SK-N-SH (cell line): ENCODE measurements at regions not wholly inside any gene's neighbourhood (a gene's known extent, or its start where the extent isn't known, plus 50 kb on each side); places are given as distances from the start of the nearest gene placed in this dataset.
A peak's percentile ranks its signal among the peaks of the same experiment; 100 is the strongest.

Experiments used
- CTCF ChIA-PET: fragments of 300-600, 350-600 bp; formaldehyde crosslinking; extraction: SDS; loops from one replicate; lab custom pipeline; 2021; lab: Yijun Ruan, JAX
- POLR2A ChIA-PET: fragments of 350-600 bp; sonication (Branson Sonifier 250); formaldehyde crosslinking; extraction: SDS; loops from one replicate; lab custom pipeline; 2020; ENCODE audit warnings: antibody characterized with exemption, inconsistent platforms; lab: Yijun Ruan, JAX
- DNase-seq: peaks from one replicate; pipeline ENCODE4 v3.0.0; 2012
- H2AFZ ChIP-seq: fragments of 200-600 bp; sonication (generic); 2 replicates; pipeline ENCODE4 v1.8.1; 2016; ENCODE audit warnings: antibody characterized with exemption, mild to moderate bottlenecking, low read depth
- H3F3A ChIP-seq: fragments of 200-600 bp; sonication (generic); replicated peaks from 2 replicates; pipeline ENCODE3; 2016; ENCODE audit warnings: antibody characterized with exemption, mild to moderate bottlenecking; ENCODE audit not compliant: insufficient read depth
- H3K27ac ChIP-seq, 2 experiments: fragments of 200-500 bp in 1 of 2; fragments of 200-600 bp in 1 of 2; sonication (Bioruptor generic) in 1 of 2; sonication (generic), shearing (Covaris generic) in 1 of 2; 2 replicates each; pipeline versions ENCODE4 v1.5.1 to v1.6.1; 2014 to 2016; ENCODE audit warnings: low read depth in 2 of 2, inconsistent platforms in 1 of 2, low read length in 1 of 2, mild to moderate bottlenecking in 1 of 2, mixed read lengths in 1 of 2
- H3K27me3 ChIP-seq: fragments of 200-600 bp; sonication (generic), shearing (Covaris generic); 2 replicates; pipeline ENCODE4 v1.6.1; 2016; ENCODE audit warnings: mixed run types; ENCODE audit not compliant: insufficient read depth
- H3K36me3 ChIP-seq, 2 experiments: fragments of 200-500 bp in 1 of 2; fragments of 200-600 bp in 1 of 2; sonication (Bioruptor generic) in 1 of 2; sonication (generic) in 1 of 2; replicated peaks in 1 of 2; 2 replicates each; pipeline versions ENCODE3 to v1.5.1; 2014 to 2016; ENCODE audit warnings: low read length in 1 of 2, mild to moderate bottlenecking in 1 of 2; ENCODE audit not compliant: insufficient read depth in 2 of 2, control insufficient read depth in 1 of 2
- H3K4me1 ChIP-seq, 2 experiments: fragments of 200-500 bp in 1 of 2; fragments of 200-600 bp in 1 of 2; sonication (Bioruptor generic) in 1 of 2; sonication (generic), shearing (Covaris generic) in 1 of 2; 2 replicates each; pipeline versions ENCODE4 v1.5.1 to v1.6.1; 2014 to 2016; ENCODE audit warnings: low read depth in 1 of 2, low read length in 1 of 2, mixed run types in 1 of 2; ENCODE audit not compliant: insufficient read depth in 2 of 2, control insufficient read depth in 1 of 2
- H3K4me2 ChIP-seq: fragments of 200-600 bp; sonication (generic), shearing (Covaris generic); 2 replicates; pipeline ENCODE4 v1.6.1; 2017; ENCODE audit warnings: mixed run types
- H3K4me3 ChIP-seq, 2 experiments: fragments of 200-500 bp in 1 of 2; fragments of 200-600 bp in 1 of 2; sonication (Bioruptor generic) in 1 of 2; sonication (generic), shearing (Covaris generic) in 1 of 2; 2 replicates each; pipeline versions ENCODE4 v1.5.1 to v1.8.1; 2014 to 2016; ENCODE audit warnings: low read depth in 2 of 2, inconsistent platforms in 1 of 2, low read length in 1 of 2, mild to moderate bottlenecking in 1 of 2, mixed read lengths in 1 of 2, moderate library complexity in 1 of 2
- H3K79me2 ChIP-seq: fragments of 200-600 bp; sonication (generic); 2 replicates; pipeline ENCODE4 v1.8.1; 2017; ENCODE audit warnings: mild to moderate bottlenecking; ENCODE audit not compliant: insufficient read depth
- H3K9ac ChIP-seq: fragments of 200-600 bp; sonication (generic); 2 replicates; pipeline ENCODE4 v1.6.1; 2017; ENCODE audit warnings: mixed run types
- H3K9me2 ChIP-seq: fragments of 200-600 bp; sonication (generic); 2 replicates; pipeline ENCODE4 v1.6.1; 2017; ENCODE audit warnings: mixed run types
- H3K9me3 ChIP-seq: fragments of 200-600 bp; sonication (generic); 2 replicates; pipeline ENCODE4 v1.6.1; 2017; ENCODE audit warnings: mixed run types, mild to moderate bottlenecking, moderate library complexity
- H4K20me1 ChIP-seq: fragments of 200-600 bp; sonication (generic); 2 replicates; pipeline ENCODE4 v1.6.1; 2017; ENCODE audit warnings: mild to moderate bottlenecking, mixed run types; ENCODE audit not compliant: insufficient read depth
- CTCF ChIP-seq: fragments of 200-600 bp; sonication (generic); IDR thresholded peaks from 2 replicates; pipeline ENCODE4 v1.6.1; 2017; ENCODE audit warnings: antibody characterized with exemption, mild to moderate bottlenecking, moderate library complexity
- EP300 ChIP-seq, 2 experiments: IDR thresholded peaks; 2 replicates each; pipeline versions ENCODE4 v1.4.0 to v1.6.1; 2012; ENCODE audit warnings: borderline replicate concordance in 1 of 2, low read depth in 1 of 2, low read length in 1 of 2
- FOSL2 ChIP-seq: IDR thresholded peaks from 2 replicates; pipeline ENCODE4 v1.4.0; 2012; ENCODE audit warnings: low read depth, mild to moderate bottlenecking, moderate library complexity, borderline replicate concordance
- FOXJ3 ChIP-seq: sonication (generic); formaldehyde crosslinking; IDR thresholded peaks from 2 replicates; pipeline ENCODE4 v1.5.1; 2020; ENCODE audit warnings: mild to moderate bottlenecking, missing genetic modification reagents
- JUND ChIP-seq: IDR thresholded peaks from 2 replicates; pipeline ENCODE4 v1.4.0; 2012
- MEF2A ChIP-seq: IDR thresholded peaks from 2 replicates; pipeline ENCODE4 v1.4.0; 2012; ENCODE audit warnings: low read depth, borderline replicate concordance
- NFIC ChIP-seq: IDR thresholded peaks from 2 replicates; pipeline ENCODE4 v1.4.0; 2012; ENCODE audit warnings: borderline replicate concordance
- NRF1 ChIP-seq: IDR thresholded peaks from 2 replicates; pipeline ENCODE4 v1.6.1; 2012; ENCODE audit warnings: low read depth, mild to moderate bottlenecking, low read length
- RAD21 ChIP-seq: IDR thresholded peaks from 2 replicates; pipeline ENCODE4 v1.6.1; 2012; ENCODE audit warnings: mild to moderate bottlenecking, low read length
- RCOR1 ChIP-seq: fragments of 150-350 bp; IDR thresholded peaks from 2 replicates; pipeline ENCODE4 v1.6.1; 2017; ENCODE audit warnings: antibody characterized with exemption, low read length
- TCF12 ChIP-seq: IDR thresholded peaks from 2 replicates; pipeline ENCODE4 v1.4.0; 2012
- TEAD4 ChIP-seq: IDR thresholded peaks from 2 replicates; pipeline ENCODE4 v1.4.0; 2012; ENCODE audit warnings: mild to moderate bottlenecking, borderline replicate concordance; ENCODE audit not compliant: insufficient read depth
- ZBTB33 ChIP-seq: IDR thresholded peaks from 2 replicates; pipeline ENCODE4 v1.4.0; 2012; ENCODE audit warnings: low read depth, borderline replicate concordance
- WGBS: methylation state at CpG from one replicate; pipeline ENCODE4 v1.1.6; 2017; ENCODE audit warnings: low lambda C conversion rate; 5-methylcytosine and 5-hydroxymethylcytosine counted together
- TF ChIP-seq, protein P1 (sequence below): IDR thresholded peaks from 2 replicates; pipeline ENCODE4; 2012

GRCh38 chr6:81865712-81866111 lies 113.2 kb upstream of the TENT5A start:
- Histone ChIP-seq H3K36me3 (no peaks in the 10 kb centered on the region), H3K9me3 (no peaks in the 10 kb centered on the region), H3K27ac (peak overlapping the region in 1 of 2 experiments; percentile 68; a peak in 2 of 4 replicates), H3K4me3 (no peak overlapping the region), H3K9ac (no peak overlapping the region), H4K20me1 (no peaks in the 10 kb centered on the region), H3K9me2 (no peaks in the 10 kb centered on the region)
- WGBS: 54% methylated on average over 3 of the region's 3 CpGs
- TF ChIP-seq JUND (peak; percentile 82), NFIC (no peak), CTCF (no peak), TCF12 (peak; percentile 46; the same call in 1 of the 2 replicates), TEAD4 (no peak), ZBTB33 (no peak), NRF1 (no peak), RAD21 (no peak), RCOR1 (no peak), EP300 (IDR thresholded peaks at IDR 0.05; ENCODE audit: borderline replicate concordance in 1 of 2, low read depth in 1 of 2, low read length in 1 of 2) (no peak), FOSL2 (peak; percentile 54; the same call in 1 of the 2 replicates), FOXJ3 (CRISPR knock-in tag) (no peak)
- TF ChIP-seq, protein P1, sequence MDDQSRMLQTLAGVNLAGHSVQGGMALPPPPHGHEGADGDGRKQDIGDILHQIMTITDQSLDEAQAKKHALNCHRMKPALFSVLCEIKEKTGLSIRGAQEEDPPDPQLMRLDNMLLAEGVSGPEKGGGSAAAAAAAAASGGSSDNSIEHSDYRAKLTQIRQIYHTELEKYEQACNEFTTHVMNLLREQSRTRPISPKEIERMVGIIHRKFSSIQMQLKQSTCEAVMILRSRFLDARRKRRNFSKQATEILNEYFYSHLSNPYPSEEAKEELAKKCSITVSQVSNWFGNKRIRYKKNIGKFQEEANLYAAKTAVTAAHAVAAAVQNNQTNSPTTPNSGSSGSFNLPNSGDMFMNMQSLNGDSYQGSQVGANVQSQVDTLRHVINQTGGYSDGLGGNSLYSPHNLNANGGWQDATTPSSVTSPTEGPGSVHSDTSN: peak; percentile 77
- TF ChIP-seq, all 33 proteins: peak for 4
- DNase-seq: no peak
- peaks cover 0 to 4% of the 10 kb centered on the region in 2 experiments; a peak in 2 of 4 replicates for H3K4me1 ChIP-seq
- peaks cover 16% of the 10 kb centered on the region for H3F3A ChIP-seq
- H3K27me3 ChIP-seq: no peaks in the 10 kb centered on the region
- H3K79me2 ChIP-seq: no peaks in the 10 kb centered on the region
- peak overlapping the region; percentile 60 for H3K4me2 ChIP-seq
- CTCF ChIA-PET: no interaction called here
- POLR2A ChIA-PET: no interaction called here
- no peak overlapping the region for H2AFZ ChIP-seq

DNA sequence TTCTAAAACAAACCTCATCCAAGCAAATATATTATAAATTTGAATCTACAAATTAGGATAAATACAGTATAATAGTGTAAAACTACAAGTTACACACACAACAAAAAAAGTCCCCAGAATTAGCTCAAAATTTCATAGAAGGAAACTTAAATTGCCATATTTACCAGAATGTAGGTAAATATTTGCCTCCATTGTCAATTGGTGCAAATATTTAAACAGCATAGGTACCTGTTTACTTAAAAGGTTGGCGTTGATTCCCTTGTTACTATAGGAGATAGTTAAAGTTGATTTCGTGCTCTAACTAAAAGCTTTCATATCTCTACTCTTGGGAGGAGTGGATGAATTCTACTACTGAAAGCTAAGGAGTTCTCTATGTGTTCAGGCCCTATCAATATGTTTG lies 111.6 kb upstream of the TENT5A start:
- no peaks in the 10 kb centered on the region for H3K27me3 ChIP-seq
- H3F3A ChIP-seq: peaks cover 23% of the 10 kb centered on the region
- TF ChIP-seq MEF2A: no peak
- no peak overlapping the region for H3K4me2 ChIP-seq
- H4K20me1 ChIP-seq: no peaks in the 10 kb centered on the region
- H3K4me3 ChIP-seq: no peak overlapping the region
- no peaks in the 10 kb centered on the region for H3K36me3 ChIP-seq
- no peaks in the 10 kb centered on the region for H3K9me3 ChIP-seq
- no peaks in the 10 kb centered on the region for H3K9me2 ChIP-seq
- no peak overlapping the region for H2AFZ ChIP-seq
- ChIA-PET CTCF (interaction anchor here (0.6 kb wide), 1 partner anchor 124 kb away, joined by 3 read pairs; no protein-coding TSS in a partner anchor), POLR2A (no interaction called here)
- DNase-seq: no peak
- H3K4me1 ChIP-seq: peaks cover 0 to 4% of the 10 kb centered on the region in 2 experiments; a peak in 2 of 4 replicates
- no peaks in the 10 kb centered on the region for H3K79me2 ChIP-seq
- WGBS: 83% methylated on average over 2 of the region's 2 CpGs
- no peak overlapping the region for H3K27ac ChIP-seq
- no peak overlapping the region for H3K9ac ChIP-seq
